Mucosa of gallbladder (tissue), 1 donor: ENCODE measurements at regions not wholly inside any gene's neighbourhood (a gene's known extent, or its start where the extent isn't known, plus 50 kb on each side); places are given as distances from the start of the nearest gene placed in this dataset.
"Not testable (repeated sequence)": the region's sequence is repeated elsewhere in the genome, so short reads cannot be mapped to it uniquely, and the experiment has no call there.

ENCODE experiments used
- DNase-seq: peaks from one replicate; pipeline ENCODE4 v3.0.0-alpha.2; 2020; ENCODE audit warnings: low spot score
- donor health status: DM: no; HTN: no; CAD: no.

DNA sequence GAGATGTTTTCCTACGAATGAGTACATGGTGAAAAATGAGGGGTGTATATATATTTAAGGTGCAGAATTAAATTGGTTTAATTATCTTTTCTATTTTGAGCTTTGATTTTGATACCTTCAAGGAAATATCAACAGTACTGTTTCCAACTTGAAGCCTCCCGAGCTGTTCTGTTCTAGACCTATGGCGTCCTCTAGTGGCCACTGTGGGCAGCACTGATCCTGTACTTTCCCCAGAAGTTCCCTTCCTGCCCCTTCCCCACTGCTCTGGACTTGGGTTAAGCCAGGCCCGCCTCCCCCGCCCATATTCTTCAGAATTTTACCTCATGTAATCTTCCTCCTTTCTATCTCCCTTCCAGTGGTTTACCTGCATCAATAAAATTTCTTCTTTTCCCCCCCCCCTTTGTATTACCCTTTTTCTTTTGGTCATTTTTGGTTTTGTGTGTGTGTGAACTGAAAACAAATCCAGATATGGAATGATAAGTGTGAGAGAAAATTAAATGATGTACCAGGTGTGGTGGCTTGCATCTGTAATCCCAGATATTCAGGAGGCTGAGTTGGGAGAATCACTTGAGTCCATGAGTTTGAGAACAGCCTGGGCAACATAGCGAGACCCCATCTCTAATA is 1643.5 kb downstream of the TP53TG3F start:
- DNase-seq, result no peak

DNA sequence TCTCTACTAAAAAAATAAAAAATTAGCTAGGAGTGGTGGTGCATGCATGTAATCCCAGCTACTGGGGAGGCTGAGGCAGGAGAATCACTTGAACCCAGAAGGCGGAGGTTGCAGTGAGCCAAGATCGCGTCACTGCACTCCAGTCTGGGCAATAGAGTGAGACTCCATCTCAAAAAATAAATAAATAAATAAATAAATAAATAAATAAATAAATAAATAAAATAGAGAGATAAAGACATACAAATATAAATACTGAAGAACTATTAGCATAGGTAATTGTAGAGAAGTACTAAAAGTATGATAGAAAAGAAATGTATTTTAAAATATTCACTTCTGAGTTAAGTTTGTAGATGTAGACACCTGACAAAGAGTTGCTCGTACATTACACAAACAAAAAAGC is 1652.4 kb downstream of the TP53TG3F start:
- DNase-seq, result not testable (repeated sequence)

DNA sequence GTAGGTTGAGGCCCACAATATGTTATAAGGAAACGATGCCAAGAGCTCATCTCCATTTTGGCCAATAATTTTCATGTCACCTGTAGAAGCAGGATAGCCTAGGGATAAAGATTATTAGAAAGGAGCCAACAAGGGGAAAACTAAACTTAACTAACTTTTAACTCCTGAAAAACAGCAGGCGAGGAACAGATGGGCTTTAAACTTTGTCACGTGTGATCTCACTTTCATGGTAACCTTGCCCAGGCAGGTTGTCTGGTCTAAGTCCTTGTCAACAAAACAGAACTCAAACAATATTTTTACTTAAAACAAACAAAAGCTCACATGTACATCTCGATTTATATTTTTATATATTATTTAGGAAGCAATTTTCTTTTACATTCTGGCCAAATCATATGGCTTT is 1672.0 kb downstream of the TP53TG3F start:
- no peak for DNase-seq

DNA sequence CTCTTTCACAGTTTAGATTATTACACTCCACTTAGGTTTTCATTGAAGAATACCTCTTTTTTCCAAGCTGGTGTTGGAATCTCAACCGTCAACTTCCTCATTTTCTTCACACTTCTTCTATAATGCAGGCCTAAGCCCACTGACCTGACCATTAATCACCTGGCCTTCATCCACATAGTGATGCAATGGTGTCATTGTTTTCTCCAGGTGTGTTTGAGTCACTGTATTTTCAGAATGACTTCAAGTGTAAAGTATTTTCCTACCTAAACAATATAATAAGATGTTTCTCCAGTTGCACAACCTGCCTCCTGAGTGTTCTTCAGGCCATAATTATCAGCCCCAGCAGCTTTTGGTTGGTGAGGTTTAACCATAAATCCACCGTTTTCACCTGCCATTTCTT is 1675.1 kb downstream of the TP53TG3F start:
- DNase-seq, result no peak

DNA sequence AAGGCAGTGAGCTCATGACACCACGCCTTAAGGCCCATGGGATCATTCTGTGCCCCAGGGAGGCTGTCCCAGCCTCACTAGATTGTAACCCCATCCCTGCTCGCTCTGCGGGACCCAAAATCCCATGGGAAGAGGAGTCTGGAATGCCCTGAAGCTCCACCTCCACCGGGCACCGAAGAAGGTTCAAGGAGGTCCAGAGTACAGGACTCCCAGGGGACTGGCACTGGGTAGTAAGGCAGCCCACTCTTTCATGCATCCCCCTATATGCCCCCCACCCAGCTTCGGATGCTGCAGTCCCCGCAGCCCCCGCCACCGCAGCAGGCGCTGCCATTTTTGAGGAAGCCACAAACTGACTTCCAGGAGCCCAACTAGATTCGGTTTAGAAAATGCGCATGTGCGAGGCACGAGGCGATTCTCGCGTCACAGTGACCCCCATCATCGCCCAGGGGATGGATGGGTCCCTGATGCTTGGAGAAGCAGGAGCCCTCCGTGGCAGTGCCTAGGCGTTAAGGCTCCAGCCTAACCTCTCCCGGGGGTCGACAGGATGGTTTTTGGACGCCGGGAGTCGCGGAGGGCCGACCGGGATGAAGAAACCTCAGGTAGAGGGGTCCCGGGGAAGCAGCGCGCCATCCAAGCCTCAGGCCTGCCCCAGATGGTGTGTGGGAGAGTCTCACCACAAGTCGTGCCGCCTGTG is 1681.0 kb downstream of the TP53TG3F start:
- no peak for DNase-seq

DNA sequence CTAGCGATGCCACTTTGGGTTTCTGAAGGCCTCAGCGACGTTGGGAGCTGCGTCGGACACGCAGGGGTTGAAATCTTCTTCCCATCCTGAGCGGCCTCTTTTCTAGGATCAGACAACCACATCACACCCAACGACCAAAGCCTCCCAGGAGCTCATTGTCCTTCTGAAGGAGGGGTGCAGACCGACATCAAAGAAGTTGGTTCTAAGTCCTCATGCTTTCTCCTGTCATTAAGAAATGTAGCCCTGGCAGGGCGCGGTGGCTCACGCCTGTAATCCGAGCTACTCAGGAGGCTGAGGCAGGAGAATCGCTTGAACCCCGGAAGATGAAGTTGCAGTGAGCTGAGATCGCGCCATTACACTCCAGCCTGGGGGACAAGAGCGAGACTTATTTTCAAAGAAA is 1681.9 kb downstream of the TP53TG3F start:
- no peak for DNase-seq

DNA sequence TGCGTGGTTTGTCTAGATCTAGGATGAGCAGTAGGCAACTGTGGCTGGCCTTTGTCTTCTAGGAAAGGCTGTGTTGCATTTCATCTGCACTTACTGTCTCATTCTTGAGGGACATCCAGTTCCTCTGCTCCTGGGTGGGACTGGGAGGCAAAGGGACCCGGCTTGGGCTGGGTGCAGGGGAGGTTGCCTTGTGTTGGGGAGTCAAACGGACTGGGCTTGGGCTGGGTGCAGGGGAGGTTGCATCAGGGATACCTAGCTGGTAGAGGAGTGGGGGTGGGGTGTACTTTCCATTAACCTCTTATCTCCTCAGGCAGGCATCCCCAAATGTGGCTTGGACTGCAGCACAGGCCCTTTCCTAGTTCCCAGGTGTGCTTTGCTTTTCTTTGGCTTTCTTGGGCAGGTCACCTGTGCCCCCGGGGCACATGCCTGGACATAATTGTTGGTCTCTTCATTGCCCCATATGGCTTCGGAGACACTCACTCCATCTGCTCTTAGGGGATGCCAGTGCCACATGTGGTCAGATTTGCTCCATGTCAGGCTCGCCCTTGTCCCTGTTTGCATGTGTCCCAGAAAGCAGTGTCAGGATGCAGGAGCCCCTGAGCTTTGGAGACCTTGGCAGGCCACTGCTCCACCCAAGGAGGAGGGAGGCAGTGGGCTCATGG is 1682.9 kb downstream of the TP53TG3F start:
- DNase-seq, result no peak

DNA sequence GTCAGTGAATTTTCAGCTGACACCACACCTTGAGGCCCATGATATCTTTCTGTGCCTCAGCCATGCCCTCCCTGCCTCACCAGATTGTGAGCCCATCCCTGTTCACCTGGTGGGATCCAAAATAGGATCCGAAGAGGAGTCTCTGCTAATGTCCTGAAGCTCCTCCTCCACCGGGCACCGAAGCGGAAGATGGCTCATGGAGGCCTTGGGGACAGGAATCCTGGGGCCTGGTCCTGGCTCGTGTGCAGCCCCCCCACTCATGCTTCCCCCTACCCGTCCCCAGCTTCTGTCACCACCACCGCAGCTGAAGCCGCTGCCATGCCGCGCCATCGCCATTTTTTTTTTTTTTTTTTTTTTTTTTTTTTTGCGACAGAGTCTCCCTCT is 1683.4 kb downstream of the TP53TG3F start:
- no peak for DNase-seq

DNA sequence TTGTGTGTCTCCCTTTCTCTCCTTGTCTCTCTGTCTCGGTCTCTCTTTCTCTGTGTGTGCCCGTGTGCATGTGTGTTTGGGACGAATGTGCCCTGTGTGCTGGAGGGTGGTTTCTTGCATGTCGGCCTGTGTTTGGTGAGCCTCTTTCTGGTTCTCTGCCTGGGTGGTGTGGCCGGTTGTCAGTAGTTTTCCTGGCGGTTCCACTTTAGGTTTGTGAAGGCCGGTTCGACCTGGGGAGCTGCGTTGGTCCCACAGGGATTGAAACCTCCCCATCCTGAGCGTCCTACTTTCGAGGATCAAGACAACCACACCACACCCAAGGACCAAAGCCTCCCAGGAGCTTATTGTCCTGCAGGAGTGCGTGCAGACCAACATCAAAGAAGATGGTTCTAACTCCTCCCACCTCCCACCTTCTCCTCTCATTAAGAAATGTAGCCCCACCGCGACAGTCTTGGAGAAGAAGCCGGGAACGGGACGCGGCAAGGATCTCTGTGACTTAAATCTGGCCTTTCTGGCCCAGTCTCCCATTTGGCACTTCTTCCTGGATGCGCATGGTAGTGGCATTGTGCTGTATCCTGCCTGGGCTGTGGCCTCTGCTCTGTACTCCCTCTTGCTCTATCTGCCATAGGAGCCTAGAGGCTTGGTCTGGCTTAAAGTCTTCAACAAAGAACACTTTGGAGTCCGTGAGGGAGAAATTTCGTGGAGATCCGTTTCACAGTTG is 1685.0 kb downstream of the TP53TG3F start:
- no peak for DNase-seq

DNA sequence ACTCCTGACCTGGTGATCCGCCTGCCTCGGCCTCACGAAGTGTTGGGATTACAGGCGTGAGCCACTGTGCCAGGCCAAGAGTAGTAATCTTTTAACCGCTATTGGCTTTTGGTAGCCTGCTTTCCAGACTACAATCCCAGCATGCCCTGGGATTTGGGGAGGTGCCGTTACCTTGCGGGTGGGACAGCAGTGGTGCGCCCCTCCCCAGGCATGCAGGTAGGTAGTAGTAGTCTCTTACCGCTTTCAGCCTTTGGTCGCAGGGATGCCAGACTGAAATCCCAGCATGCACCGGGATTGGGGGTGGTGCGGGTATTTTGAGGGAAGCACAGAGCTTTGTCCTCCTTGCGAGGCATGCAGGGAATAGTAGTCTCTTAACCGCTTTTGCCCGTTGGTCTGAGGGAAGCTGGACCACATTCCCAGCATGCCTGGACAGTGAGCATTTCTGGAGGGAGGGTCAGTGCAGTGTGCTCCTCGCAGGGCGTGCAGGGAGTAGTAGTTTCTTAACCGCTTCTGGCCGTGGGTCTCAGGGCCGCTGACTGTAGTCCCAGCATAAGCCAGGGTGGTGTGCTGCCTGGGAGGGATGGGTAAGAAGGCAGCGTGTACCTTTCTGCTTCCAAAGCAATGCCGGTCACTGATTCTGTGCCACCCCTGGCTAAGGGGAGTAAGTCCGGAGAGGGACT is 1686.8 kb downstream of the TP53TG3F start:
- DNase-seq, result no peak

DNA sequence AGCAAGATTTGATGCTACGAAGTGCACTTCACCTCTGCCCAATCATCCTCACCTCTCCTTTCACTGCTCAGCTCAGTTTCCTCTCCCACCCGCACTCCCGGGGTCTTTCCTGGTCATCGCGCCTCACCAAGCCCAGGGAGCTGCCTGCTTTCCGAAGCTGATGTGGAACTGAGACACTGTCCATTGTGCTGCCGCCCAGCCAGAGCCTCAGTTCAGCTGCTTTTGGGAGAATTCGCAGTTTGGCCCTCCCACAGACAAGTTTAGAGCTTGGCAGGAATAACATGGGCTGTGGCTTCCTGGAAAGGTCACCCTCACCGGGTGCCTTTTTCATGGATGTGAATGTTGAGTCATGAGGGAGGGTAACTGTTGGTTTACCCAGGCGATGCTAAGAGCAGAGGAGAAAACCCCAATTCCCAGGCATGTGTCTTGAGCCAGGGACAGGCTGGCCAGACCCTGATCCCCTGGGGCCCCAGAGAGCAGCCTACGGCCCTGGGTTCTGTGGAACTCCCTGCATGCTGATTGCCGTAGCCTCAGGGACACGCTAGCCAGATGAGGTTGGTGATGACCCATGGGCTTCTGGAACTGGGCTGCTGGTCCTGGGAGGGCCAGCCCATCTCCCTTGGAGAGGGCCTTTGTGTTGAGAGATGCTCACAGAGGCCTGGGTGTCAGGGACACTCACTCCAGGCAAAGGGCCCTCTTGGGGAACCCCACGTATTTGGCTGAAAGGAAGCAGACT is 1687.5 kb downstream of the TP53TG3F start:
- DNase-seq, result no peak

DNA sequence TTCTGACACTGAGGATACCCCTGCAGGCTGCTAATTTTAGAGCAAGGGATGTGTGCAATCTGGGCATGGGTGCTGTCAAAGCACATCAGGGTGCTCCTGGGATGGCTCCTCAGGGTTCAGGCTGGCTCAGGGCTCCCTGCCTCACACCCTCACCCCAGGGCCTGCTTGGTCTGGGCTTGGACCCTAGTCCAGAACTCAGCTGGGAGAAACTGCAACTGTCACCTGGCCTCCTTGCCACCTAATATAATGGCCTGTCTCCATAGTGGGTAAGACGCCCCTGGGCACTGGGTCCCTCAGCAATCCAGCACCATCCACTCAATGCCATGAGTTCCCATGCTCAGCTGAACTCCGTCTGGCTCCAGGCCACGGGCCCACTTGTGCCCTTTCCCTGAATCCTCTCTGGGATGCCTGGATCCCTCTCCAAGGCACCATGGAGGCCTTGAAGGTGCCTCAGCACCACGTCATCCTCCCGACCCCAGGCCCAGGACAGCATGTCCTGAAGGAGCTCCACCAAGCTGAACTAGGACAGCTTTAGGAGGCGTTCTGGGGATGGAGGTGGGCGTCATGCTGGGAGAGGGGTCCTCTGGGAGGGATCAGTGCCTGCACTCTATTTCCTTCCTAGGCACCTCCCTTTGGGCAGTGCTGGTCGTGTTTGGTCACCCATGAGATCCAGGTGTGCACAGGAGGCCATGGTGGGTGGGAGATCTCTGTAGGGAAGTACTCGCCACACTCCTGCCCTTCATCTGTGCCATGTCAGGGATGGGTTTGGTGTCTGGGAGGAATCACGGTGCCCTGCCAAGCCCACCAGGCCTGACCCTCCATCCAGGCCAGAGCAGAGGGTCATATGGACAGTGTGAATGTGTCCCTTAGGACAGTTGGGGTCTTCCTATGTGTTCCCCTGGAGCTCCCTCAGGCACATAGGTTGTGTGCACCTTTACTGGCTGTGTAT is 1688.4 kb downstream of the TP53TG3F start:
- DNase-seq, result no peak

DNA sequence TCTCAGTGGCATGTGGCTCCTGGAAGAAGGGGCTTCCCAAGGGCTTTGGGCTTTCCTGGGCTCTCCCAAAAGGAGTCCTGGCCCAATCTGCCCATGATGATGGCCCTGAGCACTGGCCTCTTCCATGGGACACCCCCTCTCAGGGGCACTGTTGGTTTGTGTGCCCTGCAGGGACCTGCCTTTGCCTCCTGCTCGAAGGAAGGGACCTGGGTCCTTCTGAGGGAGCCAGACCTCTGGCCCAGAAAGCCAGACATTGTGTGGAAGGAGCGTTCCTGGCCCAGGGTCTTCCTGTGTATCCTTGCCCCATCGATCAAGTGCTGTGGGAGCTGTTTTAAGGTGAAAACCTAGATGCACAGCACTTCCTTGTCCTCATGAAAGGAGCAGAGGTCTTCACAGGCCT is 1689.3 kb downstream of the TP53TG3F start:
- DNase-seq, result no peak

DNA sequence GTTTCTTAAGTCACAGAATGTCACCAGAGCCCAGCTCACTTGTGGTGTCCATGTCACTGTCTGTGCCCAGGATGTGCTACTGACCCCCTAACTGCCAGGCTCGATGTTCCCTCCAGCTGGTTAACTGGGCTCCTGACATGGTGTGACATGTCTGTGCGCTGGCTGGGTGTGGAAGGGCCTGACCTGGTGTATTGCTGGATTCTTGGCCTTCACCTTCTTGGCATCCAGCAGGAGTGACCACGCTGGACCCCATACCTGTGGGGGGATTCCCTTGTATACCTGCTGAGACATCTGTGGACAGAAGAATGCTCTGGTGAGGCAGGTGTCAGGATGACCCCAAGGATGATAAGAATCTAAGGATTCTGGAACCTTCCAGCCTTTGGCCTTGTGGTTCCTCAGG is 1690.1 kb downstream of the TP53TG3F start:
- no peak for DNase-seq

DNA sequence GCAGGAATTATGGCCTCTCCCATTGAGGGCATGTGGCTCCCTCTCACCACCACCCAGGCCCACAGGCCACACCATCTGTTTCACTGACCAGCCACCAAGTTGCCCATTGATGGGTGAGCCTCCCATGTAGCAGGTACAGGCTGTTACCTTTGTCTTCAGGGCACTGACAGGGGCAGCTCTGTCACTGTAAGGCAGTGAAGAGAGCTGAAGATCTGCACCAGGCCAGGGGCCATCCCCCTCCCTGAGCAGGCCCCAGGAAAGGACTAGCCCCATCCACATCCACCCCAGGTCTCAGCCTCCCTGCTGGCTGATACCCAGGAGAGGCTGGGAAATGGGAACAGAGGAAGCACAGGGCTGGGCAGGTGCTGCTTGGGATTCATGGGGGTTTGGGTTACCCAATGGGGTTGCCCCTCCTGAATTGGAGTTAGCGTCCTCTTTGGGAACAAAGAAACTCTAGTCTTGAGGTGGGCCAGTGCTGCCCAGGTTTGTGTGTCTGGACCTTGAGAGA is 1691.4 kb downstream of the TP53TG3F start:
- no peak for DNase-seq

DNA sequence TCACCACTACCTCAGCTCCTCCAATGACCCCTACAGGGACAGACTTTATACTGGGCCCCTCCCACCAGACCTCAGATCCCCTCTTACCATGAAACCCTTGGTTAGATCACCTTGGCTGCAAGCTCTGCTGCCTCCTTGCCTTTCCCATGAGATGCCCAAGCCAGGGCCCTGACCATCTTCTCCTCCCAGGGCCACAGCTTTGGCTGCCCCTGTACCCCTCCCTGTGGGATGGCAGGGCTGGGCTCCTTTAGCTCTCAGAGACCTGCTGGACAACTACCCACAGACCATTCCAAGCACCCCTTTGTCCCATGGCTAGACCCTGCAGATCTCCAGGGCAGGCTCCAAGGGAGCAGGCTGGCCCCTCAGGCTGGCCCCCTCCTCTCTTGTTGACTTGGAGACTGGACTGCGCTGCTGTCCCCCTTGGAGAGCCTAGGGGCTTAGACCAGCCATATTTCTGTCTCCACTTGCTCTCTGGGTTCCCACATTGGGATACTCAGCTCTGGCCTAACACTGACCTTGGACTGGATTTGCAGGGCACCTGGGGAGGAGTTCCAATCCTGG is 1692.7 kb downstream of the TP53TG3F start:
- no peak for DNase-seq

DNA sequence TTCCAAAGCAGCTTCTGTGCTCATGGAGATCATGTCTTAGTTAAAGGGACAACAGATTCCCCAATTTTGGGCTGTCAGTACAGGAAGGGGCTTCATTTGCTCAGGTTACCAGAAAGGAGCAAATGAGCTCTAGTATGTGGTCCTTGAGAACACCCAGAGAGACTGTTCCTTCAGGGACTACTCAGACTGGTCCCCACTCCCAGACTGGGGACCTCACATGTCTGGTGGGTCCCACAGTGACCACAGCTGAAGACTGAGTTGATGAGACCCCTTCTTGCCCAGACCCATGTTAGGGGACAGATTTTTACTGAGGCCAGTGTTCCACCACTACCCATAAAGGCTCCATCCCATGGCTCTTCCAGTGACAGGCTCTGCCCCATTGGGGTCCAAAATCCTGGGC is 1695.2 kb downstream of the TP53TG3F start:
- DNase-seq, result no peak

DNA sequence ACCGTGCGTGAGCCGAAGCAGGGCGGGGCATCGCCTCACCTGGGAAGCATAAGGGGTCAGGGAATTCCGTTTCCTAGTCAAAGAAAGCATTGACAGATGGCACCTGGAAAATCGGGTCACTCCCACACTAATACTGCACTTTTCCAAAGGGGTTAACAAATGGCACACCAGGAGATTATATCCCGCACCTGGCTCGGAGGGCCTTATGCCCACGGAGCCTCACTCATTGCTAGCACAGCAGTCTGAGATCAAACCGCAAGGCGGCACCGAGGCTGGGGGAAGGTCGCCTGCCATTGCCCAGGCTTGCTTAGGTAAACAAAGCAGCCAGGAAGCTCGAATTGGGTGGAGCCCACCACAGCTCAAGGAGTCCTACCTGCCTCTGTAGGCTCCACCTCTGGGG is 1698.1 kb downstream of the TP53TG3F start:
- DNase-seq, result not testable (repeated sequence)

DNA sequence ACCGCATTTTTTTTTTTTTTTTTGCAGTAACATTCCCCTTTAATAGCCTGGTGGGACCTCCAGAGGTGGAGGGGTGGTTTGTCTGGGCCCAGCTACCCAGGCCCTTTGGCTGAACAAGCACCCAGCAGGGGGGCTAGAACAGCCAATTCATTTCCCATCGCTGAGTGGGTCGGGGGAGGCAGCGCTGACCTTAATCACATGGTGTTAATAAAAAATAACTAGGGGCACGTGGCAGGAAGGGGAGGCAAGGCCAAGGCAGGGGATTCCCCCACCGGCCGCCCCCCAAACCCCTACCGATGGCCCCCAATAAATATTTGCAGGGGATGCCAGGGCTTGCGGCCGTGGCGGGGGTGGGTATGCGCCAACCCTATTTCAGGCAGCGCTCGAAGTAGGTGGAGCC is 1709.9 kb downstream of the TP53TG3F start:
- DNase-seq, result not testable (repeated sequence)

DNA sequence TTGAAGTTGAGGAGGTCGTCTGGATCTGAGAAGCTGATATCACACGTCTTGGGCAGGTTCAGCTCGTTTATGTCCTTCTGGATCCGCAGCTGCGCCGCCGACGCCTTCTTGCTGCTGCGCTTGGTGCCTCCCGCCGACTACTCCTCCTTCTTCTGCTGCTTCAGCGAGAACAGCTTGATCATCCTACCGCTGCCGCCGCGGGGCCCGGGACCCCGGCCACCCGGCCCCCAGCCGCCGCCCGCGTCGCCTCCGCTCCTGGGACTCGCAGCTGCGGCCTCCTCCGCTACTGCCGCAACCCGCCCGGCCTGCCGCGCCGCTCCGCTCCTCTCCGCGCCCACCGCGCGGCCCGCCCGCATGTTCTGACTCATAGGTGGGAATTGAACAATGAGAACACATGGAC is 1710.6 kb downstream of the TP53TG3F start:
- not testable (repeated sequence) for DNase-seq
